ENCODE measurements at regions not wholly inside any gene's neighbourhood (a gene's known extent, or its start where the extent isn't known, plus 50 kb on each side); places are given as distances from the start of the nearest gene placed in this dataset.

DNA sequence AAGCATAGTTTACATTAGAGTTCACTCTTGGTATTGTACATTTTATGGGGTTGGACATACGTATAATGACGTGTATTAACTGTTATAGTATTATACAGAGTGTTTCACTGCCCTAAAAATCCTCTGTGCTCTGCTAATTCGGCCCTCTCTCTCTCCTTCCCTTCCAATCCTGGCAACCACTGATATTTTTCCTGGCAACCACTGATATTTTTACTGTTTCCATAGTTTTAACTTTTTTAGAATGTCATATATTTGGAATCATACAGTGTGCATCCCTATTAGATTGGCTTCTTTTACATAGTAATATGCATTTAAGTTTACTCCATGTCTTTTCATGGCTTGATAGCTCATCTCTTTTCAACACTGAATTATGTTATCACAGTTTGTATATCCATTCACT, 526.7 kb downstream of the RIT2 start:
- TF ChIP-seq POLR2A (IDR thresholded peaks at IDR 0.05; ENCODE audit: low read depth) (no peak), POLR2AphosphoS5 (IDR thresholded peaks at IDR 0.05) (no peak), EP300 (IDR thresholded peaks at IDR 0.05) (no peak)
- TF ChIP-seq, protein P1, sequence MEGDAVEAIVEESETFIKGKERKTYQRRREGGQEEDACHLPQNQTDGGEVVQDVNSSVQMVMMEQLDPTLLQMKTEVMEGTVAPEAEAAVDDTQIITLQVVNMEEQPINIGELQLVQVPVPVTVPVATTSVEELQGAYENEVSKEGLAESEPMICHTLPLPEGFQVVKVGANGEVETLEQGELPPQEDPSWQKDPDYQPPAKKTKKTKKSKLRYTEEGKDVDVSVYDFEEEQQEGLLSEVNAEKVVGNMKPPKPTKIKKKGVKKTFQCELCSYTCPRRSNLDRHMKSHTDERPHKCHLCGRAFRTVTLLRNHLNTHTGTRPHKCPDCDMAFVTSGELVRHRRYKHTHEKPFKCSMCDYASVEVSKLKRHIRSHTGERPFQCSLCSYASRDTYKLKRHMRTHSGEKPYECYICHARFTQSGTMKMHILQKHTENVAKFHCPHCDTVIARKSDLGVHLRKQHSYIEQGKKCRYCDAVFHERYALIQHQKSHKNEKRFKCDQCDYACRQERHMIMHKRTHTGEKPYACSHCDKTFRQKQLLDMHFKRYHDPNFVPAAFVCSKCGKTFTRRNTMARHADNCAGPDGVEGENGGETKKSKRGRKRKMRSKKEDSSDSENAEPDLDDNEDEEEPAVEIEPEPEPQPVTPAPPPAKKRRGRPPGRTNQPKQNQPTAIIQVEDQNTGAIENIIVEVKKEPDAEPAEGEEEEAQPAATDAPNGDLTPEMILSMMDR (IDR thresholded peaks at IDR 0.05): no peak
